DOHH2 (cell line): ENCODE measurements at regions not wholly inside any gene's neighbourhood (a gene's known extent, or its start where the extent isn't known, plus 50 kb on each side); places are given as distances from the start of the nearest gene placed in this dataset.

Experiments used
- EZH2phosphoT487 ChIP-seq: fragments of 200-600 bp; sonication (generic); IDR thresholded peaks from 2 replicates; pipeline ENCODE4 v1.6.1; 2017; ENCODE audit warnings: borderline replicate concordance, mild to moderate bottlenecking, antibody characterized with exemption, low read length, moderate library complexity, mixed read lengths
- TF ChIP-seq, protein P1 (sequence below): fragments of 200-600 bp; sonication (generic); IDR thresholded peaks from one replicate; pipeline ENCODE4 v1.5.1; 2014; ENCODE audit warnings: antibody characterized with exemption, mild to moderate bottlenecking, low read depth, low read length; ENCODE audit not compliant: poor library complexity, severe bottlenecking

DNA sequence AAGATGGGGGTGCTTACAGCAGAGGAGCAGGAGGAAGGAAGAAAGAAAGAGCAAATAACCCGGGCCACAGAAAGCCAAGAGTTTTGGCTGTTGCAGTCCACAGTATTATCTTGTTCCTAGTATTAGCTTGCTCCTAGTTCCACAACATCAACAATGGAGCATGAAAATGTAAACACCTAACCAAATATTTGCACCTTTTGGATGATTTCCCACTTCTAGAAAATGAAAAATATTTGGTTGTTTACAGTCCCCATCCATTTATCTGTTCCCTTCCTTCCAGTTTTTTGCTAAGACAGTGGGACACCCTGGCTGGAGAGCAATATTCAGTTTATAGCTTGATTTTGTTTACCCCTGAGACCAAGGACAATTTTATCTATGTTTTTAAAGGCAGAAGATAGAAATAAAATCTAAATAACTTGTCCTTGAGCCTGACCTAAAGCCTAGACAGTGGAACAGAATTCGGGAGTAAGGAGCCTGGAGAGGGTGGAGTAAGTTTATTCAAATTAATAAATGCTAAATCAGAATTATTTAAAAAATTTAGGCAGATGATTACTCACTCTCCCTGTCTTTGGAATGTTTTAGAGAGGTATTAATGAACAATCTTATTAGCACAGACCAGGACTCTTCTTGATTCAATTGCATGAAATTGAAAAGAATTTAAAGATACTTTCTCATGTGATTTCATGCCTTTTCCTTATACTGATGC is 51.6 kb downstream of the RESF1 start:
- TF ChIP-seq, protein P1, sequence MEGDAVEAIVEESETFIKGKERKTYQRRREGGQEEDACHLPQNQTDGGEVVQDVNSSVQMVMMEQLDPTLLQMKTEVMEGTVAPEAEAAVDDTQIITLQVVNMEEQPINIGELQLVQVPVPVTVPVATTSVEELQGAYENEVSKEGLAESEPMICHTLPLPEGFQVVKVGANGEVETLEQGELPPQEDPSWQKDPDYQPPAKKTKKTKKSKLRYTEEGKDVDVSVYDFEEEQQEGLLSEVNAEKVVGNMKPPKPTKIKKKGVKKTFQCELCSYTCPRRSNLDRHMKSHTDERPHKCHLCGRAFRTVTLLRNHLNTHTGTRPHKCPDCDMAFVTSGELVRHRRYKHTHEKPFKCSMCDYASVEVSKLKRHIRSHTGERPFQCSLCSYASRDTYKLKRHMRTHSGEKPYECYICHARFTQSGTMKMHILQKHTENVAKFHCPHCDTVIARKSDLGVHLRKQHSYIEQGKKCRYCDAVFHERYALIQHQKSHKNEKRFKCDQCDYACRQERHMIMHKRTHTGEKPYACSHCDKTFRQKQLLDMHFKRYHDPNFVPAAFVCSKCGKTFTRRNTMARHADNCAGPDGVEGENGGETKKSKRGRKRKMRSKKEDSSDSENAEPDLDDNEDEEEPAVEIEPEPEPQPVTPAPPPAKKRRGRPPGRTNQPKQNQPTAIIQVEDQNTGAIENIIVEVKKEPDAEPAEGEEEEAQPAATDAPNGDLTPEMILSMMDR: no peak
- no peak for TF ChIP-seq EZH2phosphoT487
